Left lung (tissue), 4 donors: ENCODE measurements at regions not wholly inside any gene's neighbourhood (a gene's known extent, or its start where the extent isn't known, plus 50 kb on each side); places are given as distances from the start of the nearest gene placed in this dataset.

Source experiments
- ATAC-seq: fragments of 200-7000 bp; cut with Tn5 transposase; one replicate; pipeline ENCODE4 v1.9.1; 2020; ENCODE audit warnings: moderate library complexity
- DNase-seq, 4 donors: peaks; one replicate each; pipeline ENCODE4 v3.0.0-alpha.2; 2013 to 2020
- H3K27ac ChIP-seq, 2 donors: fragments of 200-600 bp; sonication (generic) in 1 of 2; one replicate each; pipeline versions ENCODE4 v1.5.0 to v1.8.0; 2020 to 2021
- H3K27me3 ChIP-seq, 2 donors: fragments of 200-600 bp; sonication (generic) in 1 of 2; one replicate each; pipeline versions ENCODE4 v1.5.0 to v1.8.0; 2020 to 2021
- H3K36me3 ChIP-seq, 2 donors: fragments of 200-600 bp; sonication (generic) in 1 of 2; one replicate each; pipeline versions ENCODE4 v1.5.0 to v1.8.0; 2020 to 2021
- H3K4me1 ChIP-seq, 2 donors: fragments of 200-600 bp; one replicate each; pipeline ENCODE4 v1.8.0; 2021
- H3K4me3 ChIP-seq, 2 donors: fragments of 200-600 bp; sonication (generic) in 1 of 2; one replicate each; pipeline versions ENCODE4 v1.5.0 to v1.8.0; 2020 to 2021; ENCODE audit warnings: mild to moderate bottlenecking in 1 of 2
- H3K9me3 ChIP-seq, 2 donors: fragments of 200-600 bp; sonication (generic) in 1 of 2; one replicate each; pipeline versions ENCODE4 v1.5.0 to v1.8.0; 2020 to 2021
- intact Hi-C, 2 donors: fragments of 100-400 bp; cut with DNase I; formaldehyde crosslinking; loops; one replicate each; pipeline versions ENCODE4 v1.11.2 to v1.14.2; 2022
- TF ChIP-seq, protein P1 (sequence below), 2 donors: fragments of 200-600 bp; sonication (generic) in 1 of 2; IDR thresholded peaks; one replicate each; pipeline versions ENCODE4 v1.5.0 to v1.8.0; 2021; ENCODE audit warnings: antibody characterized with exemption in 2 of 2
- donor health status: DM: no; HTN: yes; CAD: no.
- donor health status: DM: no; HTN: no; CAD: no.

DNA sequence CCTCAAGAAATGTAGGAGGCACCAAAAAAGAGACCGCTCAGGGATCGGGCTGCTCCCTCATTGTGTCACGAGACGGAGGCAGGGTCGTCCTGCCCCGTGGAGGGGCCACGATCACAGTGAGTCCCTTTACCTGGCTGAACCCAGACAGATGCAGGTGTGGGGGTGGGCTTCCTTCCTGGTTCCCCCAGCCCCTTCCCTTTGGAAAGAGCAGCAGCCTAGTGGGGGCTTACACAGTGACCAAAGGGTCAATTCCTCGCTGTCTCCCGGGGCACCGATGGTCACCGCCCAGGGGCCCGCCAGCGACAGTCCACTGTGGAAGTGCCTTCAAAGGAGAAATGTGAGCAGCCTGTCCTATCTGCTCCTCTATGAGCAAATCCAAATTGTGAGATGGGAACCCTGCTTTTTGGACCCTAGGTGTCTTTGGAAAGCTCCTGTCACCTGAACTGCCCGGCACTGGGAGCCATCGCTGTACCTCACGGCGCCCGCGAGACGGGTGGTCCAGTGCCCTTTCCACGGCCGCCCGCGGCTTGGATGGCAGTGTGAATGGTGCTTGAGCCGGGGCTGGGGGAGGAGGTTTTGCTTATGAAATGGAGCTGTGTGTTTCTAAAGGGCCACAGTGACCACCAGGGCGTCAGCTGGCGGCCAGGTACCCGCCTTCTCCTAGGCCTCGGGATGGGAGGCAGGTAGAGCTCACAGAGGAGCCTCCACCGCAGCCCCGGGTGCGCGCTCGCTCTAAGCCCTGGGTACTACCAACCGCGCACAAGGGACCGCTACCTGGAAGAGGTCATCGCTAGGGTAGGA is 155.7 kb downstream of the KLF13 start:
- intact Hi-C loops, result no loop called here
- H3K4me3 ChIP-seq, result no peak overlapping the region

DNA sequence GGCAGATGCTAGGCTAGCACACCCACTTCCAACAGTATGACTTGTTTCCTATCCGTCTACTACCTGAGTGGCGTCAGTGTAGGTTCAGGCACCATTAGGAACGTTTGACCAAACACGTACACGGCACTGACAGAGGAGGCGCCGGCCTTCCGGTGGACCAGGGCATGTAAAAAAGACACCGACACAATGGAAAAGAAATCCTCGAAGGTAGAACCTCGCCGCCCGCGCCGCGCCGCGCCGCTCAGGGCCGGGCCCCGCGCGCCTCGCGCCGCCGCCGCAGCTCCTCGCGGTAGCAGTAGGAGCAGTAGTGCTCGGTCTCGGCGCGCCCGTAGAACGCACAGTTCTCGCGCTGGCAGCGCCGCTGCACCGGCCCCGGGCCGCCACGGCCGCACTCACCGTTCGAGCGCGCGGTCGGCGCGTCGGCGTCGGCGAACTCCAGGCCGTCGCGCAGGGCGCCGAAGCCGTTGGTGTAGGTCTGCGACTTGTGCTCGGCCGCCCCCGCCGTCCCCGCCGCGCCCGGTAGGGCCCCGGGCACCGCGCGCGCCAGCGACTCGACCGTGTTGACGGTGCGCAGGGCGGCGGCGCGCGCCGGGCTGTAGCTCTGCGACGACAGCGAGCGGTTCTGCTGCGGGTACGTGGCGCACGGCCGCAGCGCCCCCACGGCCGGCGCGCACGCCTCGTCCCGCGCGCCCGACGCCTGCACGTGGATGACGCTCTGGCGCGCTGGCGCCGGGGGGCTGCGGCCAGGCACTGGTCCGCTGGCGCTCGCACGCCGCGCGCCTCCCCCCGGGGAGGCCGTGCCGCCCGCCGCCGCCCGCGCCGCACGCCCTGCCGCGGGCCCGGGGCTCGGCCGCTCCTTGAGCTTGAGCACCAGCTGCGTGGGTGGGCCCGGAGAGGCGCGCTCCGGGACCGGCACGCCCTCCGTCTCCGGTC is 156.7 kb downstream of the KLF13 start:
- TF ChIP-seq, protein P1, sequence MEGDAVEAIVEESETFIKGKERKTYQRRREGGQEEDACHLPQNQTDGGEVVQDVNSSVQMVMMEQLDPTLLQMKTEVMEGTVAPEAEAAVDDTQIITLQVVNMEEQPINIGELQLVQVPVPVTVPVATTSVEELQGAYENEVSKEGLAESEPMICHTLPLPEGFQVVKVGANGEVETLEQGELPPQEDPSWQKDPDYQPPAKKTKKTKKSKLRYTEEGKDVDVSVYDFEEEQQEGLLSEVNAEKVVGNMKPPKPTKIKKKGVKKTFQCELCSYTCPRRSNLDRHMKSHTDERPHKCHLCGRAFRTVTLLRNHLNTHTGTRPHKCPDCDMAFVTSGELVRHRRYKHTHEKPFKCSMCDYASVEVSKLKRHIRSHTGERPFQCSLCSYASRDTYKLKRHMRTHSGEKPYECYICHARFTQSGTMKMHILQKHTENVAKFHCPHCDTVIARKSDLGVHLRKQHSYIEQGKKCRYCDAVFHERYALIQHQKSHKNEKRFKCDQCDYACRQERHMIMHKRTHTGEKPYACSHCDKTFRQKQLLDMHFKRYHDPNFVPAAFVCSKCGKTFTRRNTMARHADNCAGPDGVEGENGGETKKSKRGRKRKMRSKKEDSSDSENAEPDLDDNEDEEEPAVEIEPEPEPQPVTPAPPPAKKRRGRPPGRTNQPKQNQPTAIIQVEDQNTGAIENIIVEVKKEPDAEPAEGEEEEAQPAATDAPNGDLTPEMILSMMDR (IDR thresholded peaks at IDR 0.05), result no peak
- Histone ChIP-seq H3K36me3 (no peaks in the 10 kb centered on the region), H3K9me3 (no peaks in the 10 kb centered on the region), H3K27me3 (peaks cover 14 to 65% of the 10 kb centered on the region in 2 donors), H3K4me3 (peak overlapping the region in 1 of 2 donors; percentile 21), H3K4me1 (peaks cover 0 to 22% of the 10 kb centered on the region in 2 donors), H3K27ac (no peak overlapping the region)
- intact Hi-C loops, result no loop called here
- no peak for DNase-seq
- ATAC-seq, result peak; percentile 17

More for the DNA sequence above, 155.7 kb downstream of the KLF13 start:
- H3K36me3 ChIP-seq, result no peaks in the 10 kb centered on the region
- peaks cover 0 to 16% of the 10 kb centered on the region in 2 donors for H3K4me1 ChIP-seq
- peaks cover 14 to 65% of the 10 kb centered on the region in 2 donors for H3K27me3 ChIP-seq
- DNase-seq, result no peak
- TF ChIP-seq, protein P1 (IDR thresholded peaks at IDR 0.05), result no peak
- no peak overlapping the region for H3K27ac ChIP-seq
- no peaks in the 10 kb centered on the region for H3K9me3 ChIP-seq
- ATAC-seq, result no peak

DNA sequence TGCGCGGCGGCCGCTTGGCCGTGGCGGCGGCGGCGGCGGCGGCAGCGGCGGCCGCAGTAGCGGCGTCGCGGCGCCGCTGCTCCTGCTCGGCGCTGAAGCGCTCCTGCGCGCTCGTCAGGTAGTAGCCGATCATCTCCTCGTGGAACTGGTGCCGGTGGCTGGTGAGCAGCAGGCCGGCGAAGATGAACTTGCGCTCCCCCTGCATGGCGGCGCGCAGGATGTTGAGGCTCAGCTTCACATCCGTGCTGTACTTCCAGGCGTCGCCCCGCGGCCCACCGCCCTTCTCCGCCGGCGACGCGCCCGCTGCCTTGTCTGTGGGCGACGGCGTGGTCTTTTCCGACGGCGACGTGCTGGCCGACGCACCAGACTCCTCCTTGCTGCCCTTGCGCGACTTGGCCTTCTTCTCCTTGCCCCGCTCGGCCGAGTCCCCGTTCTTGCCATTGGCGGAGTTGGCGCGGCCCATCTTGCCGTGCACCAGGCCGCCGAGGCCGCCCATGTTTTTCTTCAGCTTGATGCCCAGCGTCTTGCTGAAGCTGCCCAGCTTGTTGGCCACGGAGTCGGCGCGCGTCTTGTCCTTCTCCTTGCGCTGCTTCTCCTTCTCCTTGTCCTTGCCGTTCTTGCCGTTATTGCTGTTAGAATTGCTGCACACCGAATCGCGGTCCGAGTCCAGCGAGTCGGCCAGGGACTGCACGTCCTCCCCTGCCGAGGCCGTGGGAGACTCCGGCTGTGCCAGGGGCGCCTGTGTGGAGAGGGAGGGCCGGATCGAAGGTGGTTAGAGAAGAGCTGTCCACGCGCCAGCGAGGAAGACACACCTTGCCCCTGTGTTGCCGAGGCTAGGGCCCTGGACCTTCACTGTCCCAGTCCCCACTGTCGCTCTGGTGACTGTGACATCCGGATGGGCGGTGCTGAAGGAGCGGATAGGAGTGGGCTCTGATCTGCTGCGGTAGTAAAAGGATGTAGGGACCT is 157.6 kb downstream of the KLF13 start:
- Histone ChIP-seq H3K9me3 (no peaks in the 10 kb centered on the region), H3K27me3 (peaks cover 14 to 65% of the 10 kb centered on the region in 2 donors), H3K4me1 (peaks cover 8 to 31% of the 10 kb centered on the region in 2 donors), H3K36me3 (no peaks in the 10 kb centered on the region), H3K4me3 (no peak overlapping the region), H3K27ac (no peak overlapping the region)
- TF ChIP-seq, protein P1 (IDR thresholded peaks at IDR 0.05), result no peak
- intact Hi-C loops, result no loop called here
- ATAC-seq (no peak), DNase-seq (no peak)

DNA sequence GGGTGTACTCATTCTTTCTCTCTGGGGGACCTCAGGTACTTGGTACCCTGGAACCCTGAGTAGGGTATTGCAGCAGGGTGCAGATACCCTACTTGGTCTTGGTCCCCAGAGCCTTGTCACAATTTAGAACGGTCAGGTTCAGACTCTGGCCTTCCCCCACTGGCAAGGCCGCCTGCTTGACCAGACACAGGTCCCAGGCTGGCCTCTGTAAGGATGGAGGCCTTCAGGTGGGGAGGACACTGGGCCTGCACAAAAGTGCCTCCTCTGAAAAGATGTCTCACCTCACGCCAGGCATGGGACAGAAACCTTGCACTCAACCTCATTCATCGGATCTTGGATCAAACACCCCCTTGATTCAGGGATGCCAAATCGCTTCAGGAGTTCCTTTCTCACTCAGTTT is 158.4 kb downstream of the KLF13 start:
- DNase-seq (no peak), ATAC-seq (no peak)
- Histone ChIP-seq H3K27ac (no peak overlapping the region), H3K4me1 (peaks cover 8 to 38% of the 10 kb centered on the region in 2 donors), H3K36me3 (no peaks in the 10 kb centered on the region), H3K27me3 (peaks cover 14 to 62% of the 10 kb centered on the region in 2 donors), H3K4me3 (no peak overlapping the region), H3K9me3 (no peaks in the 10 kb centered on the region)
- intact Hi-C loops, result no loop called here
- TF ChIP-seq, protein P1 (IDR thresholded peaks at IDR 0.05), result no peak
